Suprapubic skin (tissue), 4 donors: ENCODE measurements at regions not wholly inside any gene's neighbourhood (a gene's known extent, or its start where the extent isn't known, plus 50 kb on each side); places are given as distances from the start of the nearest gene placed in this dataset.

Source experiments
- DNase-seq, 2 donors: peaks; one replicate each; pipeline ENCODE4 v3.0.0-alpha.2; 2019; ENCODE audit warnings: low spot score in 2 of 2
- H3K27ac ChIP-seq: fragments of 200-600 bp; sonication (generic); one replicate; pipeline ENCODE4 v1.5.1; 2019
- H3K27me3 ChIP-seq: fragments of 200-600 bp; sonication (generic); one replicate; pipeline ENCODE4 v1.5.1; 2019
- H3K36me3 ChIP-seq: fragments of 200-600 bp; sonication (generic); one replicate; pipeline ENCODE4 v1.5.1; 2019
- H3K4me1 ChIP-seq: fragments of 200-600 bp; sonication (generic); one replicate; pipeline ENCODE4 v1.5.1; 2019
- H3K4me3 ChIP-seq: fragments of 200-600 bp; sonication (generic); one replicate; pipeline ENCODE4 v1.5.1; 2019; ENCODE audit warnings: mild to moderate bottlenecking
- H3K9me3 ChIP-seq: fragments of 200-600 bp; sonication (generic); one replicate; pipeline ENCODE4 v1.5.1; 2019
- EP300 ChIP-seq: sonication (generic); formaldehyde crosslinking; IDR thresholded peaks from one replicate; pipeline ENCODE4 v1.6.1; 2017; ENCODE audit warnings: antibody characterized with exemption
- POLR2A ChIP-seq, 2 donors: fragments of 450-650 bp; IDR thresholded peaks; one replicate each; pipeline ENCODE4 v1.6.1; 2017; ENCODE audit warnings: antibody characterized with exemption in 2 of 2, mild to moderate bottlenecking in 2 of 2, moderate library complexity in 2 of 2
- POLR2AphosphoS5 ChIP-seq, 3 donors: sonication (generic); formaldehyde crosslinking; IDR thresholded peaks; one replicate each; pipeline ENCODE4 v1.6.1; 2017; ENCODE audit warnings: antibody characterized with exemption in 3 of 3
- WGBS: methylation state at CpG from one replicate; pipeline ENCODE4 v1.1.5; 2018; 5-methylcytosine and 5-hydroxymethylcytosine counted together
- TF ChIP-seq, protein P1 (sequence below), 2 donors: fragments of 200-600 bp in 1 of 2; fragments of 450-650 bp in 1 of 2; sonication (generic) in 1 of 2; IDR thresholded peaks; one replicate each; pipeline ENCODE4 v1.5.1; 2016 to 2019; ENCODE audit warnings: antibody characterized with exemption in 2 of 2, mild to moderate bottlenecking in 1 of 2, moderate library complexity in 1 of 2

DNA sequence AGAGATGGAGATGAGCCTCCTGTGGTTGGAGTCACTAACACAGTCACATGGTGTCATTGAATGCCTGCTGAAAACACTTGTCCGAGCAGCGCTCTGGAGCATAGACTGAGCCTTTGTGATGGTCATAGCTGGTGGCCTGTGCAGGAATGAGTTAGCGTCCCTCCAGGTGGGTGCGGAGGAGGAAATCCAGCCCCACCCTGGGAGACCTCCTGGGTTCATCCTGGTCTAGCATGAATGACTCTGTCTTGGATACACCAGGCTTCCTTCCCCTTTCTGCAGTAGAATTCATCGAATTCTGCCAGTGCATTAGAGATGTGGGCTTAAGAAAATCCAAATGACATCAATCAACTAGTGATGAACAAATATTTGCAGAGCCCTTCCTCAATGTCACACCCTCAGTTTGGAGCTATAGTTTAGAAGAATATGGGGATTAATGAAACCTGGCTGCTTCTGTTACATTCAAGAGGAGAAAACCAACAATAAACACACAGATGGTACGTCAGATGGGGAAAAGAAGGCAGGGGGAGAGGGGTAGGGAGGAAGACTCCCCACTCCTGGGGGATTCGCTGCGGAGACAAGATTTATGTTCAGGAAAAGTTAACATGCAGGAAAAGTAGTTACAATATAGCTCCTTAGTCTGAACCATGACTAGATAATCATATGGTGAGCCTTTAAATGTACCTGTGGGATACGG is 136.7 kb downstream of the DDX1 start:
- H3K9me3 ChIP-seq, result no peaks in the 10 kb centered on the region
- H3K27me3 ChIP-seq, result peaks cover 8% of the 10 kb centered on the region
- 92% methylated on average over 9 of the region's 9 CpGs for WGBS
- H3K36me3 ChIP-seq, result no peaks in the 10 kb centered on the region
- H3K27ac ChIP-seq, result no peak overlapping the region
- peaks cover 15% of the 10 kb centered on the region for H3K4me1 ChIP-seq
- TF ChIP-seq EP300 (no peak), POLR2AphosphoS5 (IDR thresholded peaks at IDR 0.05) (no peak), POLR2A (IDR thresholded peaks at IDR 0.05) (no peak)
- TF ChIP-seq, protein P1, sequence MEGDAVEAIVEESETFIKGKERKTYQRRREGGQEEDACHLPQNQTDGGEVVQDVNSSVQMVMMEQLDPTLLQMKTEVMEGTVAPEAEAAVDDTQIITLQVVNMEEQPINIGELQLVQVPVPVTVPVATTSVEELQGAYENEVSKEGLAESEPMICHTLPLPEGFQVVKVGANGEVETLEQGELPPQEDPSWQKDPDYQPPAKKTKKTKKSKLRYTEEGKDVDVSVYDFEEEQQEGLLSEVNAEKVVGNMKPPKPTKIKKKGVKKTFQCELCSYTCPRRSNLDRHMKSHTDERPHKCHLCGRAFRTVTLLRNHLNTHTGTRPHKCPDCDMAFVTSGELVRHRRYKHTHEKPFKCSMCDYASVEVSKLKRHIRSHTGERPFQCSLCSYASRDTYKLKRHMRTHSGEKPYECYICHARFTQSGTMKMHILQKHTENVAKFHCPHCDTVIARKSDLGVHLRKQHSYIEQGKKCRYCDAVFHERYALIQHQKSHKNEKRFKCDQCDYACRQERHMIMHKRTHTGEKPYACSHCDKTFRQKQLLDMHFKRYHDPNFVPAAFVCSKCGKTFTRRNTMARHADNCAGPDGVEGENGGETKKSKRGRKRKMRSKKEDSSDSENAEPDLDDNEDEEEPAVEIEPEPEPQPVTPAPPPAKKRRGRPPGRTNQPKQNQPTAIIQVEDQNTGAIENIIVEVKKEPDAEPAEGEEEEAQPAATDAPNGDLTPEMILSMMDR (IDR thresholded peaks at IDR 0.05), result no peak
- DNase-seq, result no peak
- no peak overlapping the region for H3K4me3 ChIP-seq

DNA sequence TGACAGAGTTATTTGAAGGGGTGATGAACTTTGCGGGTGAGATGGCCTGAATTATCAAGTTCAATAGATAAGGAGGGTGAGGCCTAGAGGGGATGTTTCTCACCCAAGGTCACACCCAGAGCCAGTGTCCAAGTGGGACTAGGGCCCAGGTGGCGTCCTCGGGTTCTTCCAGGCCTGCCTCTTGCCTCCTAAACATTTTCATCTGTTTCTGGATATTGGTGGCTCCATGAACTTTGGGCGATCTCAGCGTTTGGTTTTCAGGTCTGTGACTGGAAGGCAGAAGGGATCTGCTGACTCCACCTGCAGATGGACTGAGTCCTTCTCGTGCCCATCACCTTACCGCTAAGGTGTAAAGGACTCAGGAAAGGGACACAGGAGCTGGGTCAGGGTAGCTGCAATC is 137.3 kb downstream of the DDX1 start:
- TF ChIP-seq, protein P1 (IDR thresholded peaks at IDR 0.05), result no peak
- TF ChIP-seq POLR2A (IDR thresholded peaks at IDR 0.05) (no peak), POLR2AphosphoS5 (IDR thresholded peaks at IDR 0.05) (no peak), EP300 (no peak)
- no peak overlapping the region for H3K4me3 ChIP-seq
- no peak for DNase-seq
- no peaks in the 10 kb centered on the region for H3K36me3 ChIP-seq
- peaks cover 16% of the 10 kb centered on the region for H3K4me1 ChIP-seq
- no peaks in the 10 kb centered on the region for H3K9me3 ChIP-seq
- H3K27me3 ChIP-seq, result peaks cover 8% of the 10 kb centered on the region
- 95% methylated on average over 7 of the region's 7 CpGs for WGBS
- no peak overlapping the region for H3K27ac ChIP-seq

DNA sequence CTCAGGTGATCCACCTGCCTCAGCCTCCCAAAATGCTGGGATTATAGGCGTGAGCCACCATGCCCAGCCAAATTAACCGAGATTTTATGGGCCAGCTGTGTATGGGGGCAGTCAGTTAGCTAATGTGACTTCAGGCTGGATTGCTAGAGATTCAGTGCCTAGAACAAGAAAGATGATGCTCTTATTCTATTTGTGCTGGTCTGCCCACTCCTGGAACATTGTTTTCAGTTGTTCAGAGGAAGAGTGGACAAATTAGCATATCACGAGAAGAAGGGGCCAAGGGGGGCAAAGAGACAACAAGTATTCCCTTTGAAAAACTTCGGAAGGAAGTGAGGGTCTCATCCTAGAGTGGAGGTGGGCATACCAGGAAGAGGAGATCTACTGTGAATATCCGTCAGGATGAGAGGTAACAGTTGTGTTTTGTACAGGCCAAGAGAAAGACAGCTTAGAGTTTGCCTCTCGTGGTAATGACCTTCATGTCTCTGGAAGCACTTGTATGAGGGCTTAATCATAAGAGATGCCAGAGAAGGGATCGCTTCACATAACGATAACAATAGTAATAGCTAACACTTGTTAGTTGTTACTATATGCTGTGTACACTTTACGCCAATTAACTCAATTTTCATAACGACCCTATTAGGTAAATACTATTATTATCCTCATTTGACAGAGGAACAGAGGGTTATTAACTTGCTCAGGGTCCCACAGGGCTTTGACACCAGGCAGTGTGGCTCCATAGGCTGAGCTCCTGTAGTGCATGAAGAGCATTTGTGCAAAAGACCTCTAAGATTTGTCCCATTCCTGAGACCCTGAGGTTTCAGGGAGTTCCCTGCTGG is 138.3 kb downstream of the DDX1 start:
- no peak overlapping the region for H3K4me3 ChIP-seq
- H3K27me3 ChIP-seq, result peaks cover 8% of the 10 kb centered on the region
- WGBS, result 81% methylated on average over 10 of the region's 10 CpGs
- DNase-seq, result no peak
- peaks cover 18% of the 10 kb centered on the region for H3K4me1 ChIP-seq
- TF ChIP-seq, protein P1 (IDR thresholded peaks at IDR 0.05), result no peak
- no peak for TF ChIP-seq POLR2AphosphoS5 (IDR thresholded peaks at IDR 0.05)
- no peak for TF ChIP-seq EP300
- no peak for TF ChIP-seq POLR2A (IDR thresholded peaks at IDR 0.05)
- H3K36me3 ChIP-seq, result no peaks in the 10 kb centered on the region
- H3K9me3 ChIP-seq, result no peaks in the 10 kb centered on the region
- H3K27ac ChIP-seq, result no peak overlapping the region

DNA sequence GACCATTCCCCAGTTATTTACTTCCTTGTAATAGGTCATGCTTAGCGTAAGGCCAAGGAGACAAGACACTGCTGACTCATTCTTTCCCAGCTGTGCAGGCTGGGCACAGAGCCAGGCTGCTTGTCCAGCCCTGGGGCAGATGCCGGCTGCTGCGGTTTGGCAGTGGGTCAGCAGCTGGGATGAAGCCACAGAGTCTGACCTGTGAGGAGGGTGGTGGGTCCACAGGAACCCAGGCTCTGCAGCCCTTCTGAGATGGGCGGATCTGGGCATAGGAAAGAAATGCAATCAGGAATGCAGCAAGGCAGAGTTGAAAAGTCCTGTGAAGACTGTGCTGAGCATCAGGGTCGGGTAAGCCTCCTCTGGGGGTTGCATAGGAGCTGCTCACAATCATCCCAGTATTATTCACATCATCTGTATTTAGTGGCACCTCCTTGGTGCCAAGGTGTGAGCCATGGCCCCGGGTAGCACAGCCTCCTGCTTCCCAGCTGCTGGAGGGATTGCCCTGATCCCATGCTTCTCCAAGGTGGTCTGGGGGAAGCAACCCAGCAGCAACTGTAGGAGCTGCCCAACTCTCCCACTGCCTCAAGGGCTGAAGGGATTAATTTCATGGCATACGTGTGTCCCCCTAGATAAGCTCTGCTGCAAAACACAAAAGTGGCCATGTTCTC is 139.0 kb downstream of the DDX1 start:
- H3K36me3 ChIP-seq, result no peaks in the 10 kb centered on the region
- H3K27me3 ChIP-seq, result peaks cover 6% of the 10 kb centered on the region
- TF ChIP-seq EP300, result no peak
- no peak for TF ChIP-seq POLR2A (IDR thresholded peaks at IDR 0.05)
- TF ChIP-seq, protein P1 (IDR thresholded peaks at IDR 0.05), result no peak
- peak in 1 of 3 donors; percentile 46 for TF ChIP-seq POLR2AphosphoS5 (IDR thresholded peaks at IDR 0.05)
- DNase-seq, result peak; percentile 86 to 91
- no peaks in the 10 kb centered on the region for H3K9me3 ChIP-seq
- 14% methylated on average over 4 of the region's 7 CpGs for WGBS
- H3K27ac ChIP-seq, result no peak overlapping the region
- H3K4me3 ChIP-seq, result no peak overlapping the region
- H3K4me1 ChIP-seq, result peaks cover 18% of the 10 kb centered on the region
